Osteoblast (primary cell): ENCODE measurements at regions not wholly inside any gene's neighbourhood (a gene's known extent, or its start where the extent isn't known, plus 50 kb on each side); places are given as distances from the start of the nearest gene placed in this dataset.

Experiments used
- DNase-seq: peaks from one replicate; pipeline ENCODE4 v3.0.0; 2011; ENCODE audit warnings: low spot score, mixed read lengths; ENCODE audit not compliant: insufficient read length; ENCODE audit errors: missing footprints
- H2AFZ ChIP-seq: 2 replicates; pipeline ENCODE4 v1.6.0; 2011; ENCODE audit warnings: mild to moderate bottlenecking, low read length
- H3K27ac ChIP-seq: 2 replicates; pipeline ENCODE4 v1.5.1; 2011; ENCODE audit warnings: mild to moderate bottlenecking, low read depth, low read length, moderate library complexity
- H3K27me3 ChIP-seq: 2 replicates; pipeline ENCODE4 v1.6.0; 2012; ENCODE audit warnings: mild to moderate bottlenecking, control low read depth, inconsistent platforms, low read length, moderate library complexity; ENCODE audit not compliant: insufficient read depth
- H3K36me3 ChIP-seq: 2 replicates; pipeline ENCODE4 v1.5.1; 2011; ENCODE audit warnings: mild to moderate bottlenecking, low read length, control low read depth, moderate library complexity; ENCODE audit not compliant: insufficient read depth
- H3K4me1 ChIP-seq: 2 replicates; pipeline ENCODE4 v1.5.1; 2011; ENCODE audit warnings: mild to moderate bottlenecking, low read length, control low read depth, moderate library complexity; ENCODE audit not compliant: insufficient read depth
- H3K4me2 ChIP-seq: 2 replicates; pipeline ENCODE4 v1.6.0; 2011; ENCODE audit warnings: mild to moderate bottlenecking, low read length; ENCODE audit not compliant: insufficient read depth
- H3K4me3 ChIP-seq: fragments of 200-600 bp; sonication (generic); 3 replicates; pipeline ENCODE4 v1.5.1; 2012; ENCODE audit warnings: mild to moderate bottlenecking, low read length, inconsistent platforms; ENCODE audit not compliant: insufficient read depth
- H3K79me2 ChIP-seq: 2 replicates; pipeline ENCODE4 v1.6.0; 2012; ENCODE audit warnings: mild to moderate bottlenecking, low read length, control low read depth, inconsistent platforms; ENCODE audit not compliant: insufficient read depth
- H3K9me3 ChIP-seq: 2 replicates; pipeline ENCODE4 v1.5.1; 2011; ENCODE audit warnings: low read depth, low read length, control low read depth
- H4K20me1 ChIP-seq: 2 replicates; pipeline ENCODE4 v1.6.0; 2012; ENCODE audit warnings: mild to moderate bottlenecking, low read length, control low read depth; ENCODE audit not compliant: insufficient read depth
- TF ChIP-seq, protein P1 (sequence below): IDR thresholded peaks from 2 replicates; pipeline ENCODE4 v1.5.1; 2011; ENCODE audit warnings: mild to moderate bottlenecking, low read depth, low read length, moderate library complexity; ENCODE audit errors: extremely low read depth

DNA sequence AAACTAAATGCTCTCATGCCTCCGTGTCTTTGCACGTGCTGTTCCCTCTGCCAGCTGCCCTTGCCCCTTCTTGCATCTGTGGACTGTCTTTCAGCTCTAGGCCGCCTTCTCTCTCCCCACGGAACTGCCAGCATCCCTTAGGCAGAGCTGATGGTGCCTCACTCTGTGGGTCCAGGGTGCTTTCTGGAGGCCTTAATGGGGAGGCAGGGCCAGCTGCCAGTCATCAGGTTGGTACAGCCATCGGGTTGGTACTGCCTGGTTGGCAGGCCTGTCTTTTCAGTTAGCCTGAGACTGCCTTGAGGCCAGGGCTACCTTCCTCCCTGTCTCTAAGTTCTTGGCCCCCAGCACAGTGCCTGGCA lies 61.4 kb upstream of the TARBP1 start:
- Histone ChIP-seq H2AFZ (no peak overlapping the region), H3K4me2 (no peak overlapping the region), H3K79me2 (no peaks in the 10 kb centered on the region), H4K20me1 (no peaks in the 10 kb centered on the region), H3K36me3 (no peaks in the 10 kb centered on the region), H3K9me3 (no peaks in the 10 kb centered on the region), H3K4me1 (peaks cover 27% of the 10 kb centered on the region), H3K27me3 (no peaks in the 10 kb centered on the region), H3K4me3 (no peak overlapping the region), H3K27ac (no peak overlapping the region)
- no peak for DNase-seq
- TF ChIP-seq, protein P1, sequence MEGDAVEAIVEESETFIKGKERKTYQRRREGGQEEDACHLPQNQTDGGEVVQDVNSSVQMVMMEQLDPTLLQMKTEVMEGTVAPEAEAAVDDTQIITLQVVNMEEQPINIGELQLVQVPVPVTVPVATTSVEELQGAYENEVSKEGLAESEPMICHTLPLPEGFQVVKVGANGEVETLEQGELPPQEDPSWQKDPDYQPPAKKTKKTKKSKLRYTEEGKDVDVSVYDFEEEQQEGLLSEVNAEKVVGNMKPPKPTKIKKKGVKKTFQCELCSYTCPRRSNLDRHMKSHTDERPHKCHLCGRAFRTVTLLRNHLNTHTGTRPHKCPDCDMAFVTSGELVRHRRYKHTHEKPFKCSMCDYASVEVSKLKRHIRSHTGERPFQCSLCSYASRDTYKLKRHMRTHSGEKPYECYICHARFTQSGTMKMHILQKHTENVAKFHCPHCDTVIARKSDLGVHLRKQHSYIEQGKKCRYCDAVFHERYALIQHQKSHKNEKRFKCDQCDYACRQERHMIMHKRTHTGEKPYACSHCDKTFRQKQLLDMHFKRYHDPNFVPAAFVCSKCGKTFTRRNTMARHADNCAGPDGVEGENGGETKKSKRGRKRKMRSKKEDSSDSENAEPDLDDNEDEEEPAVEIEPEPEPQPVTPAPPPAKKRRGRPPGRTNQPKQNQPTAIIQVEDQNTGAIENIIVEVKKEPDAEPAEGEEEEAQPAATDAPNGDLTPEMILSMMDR, result no peak

DNA sequence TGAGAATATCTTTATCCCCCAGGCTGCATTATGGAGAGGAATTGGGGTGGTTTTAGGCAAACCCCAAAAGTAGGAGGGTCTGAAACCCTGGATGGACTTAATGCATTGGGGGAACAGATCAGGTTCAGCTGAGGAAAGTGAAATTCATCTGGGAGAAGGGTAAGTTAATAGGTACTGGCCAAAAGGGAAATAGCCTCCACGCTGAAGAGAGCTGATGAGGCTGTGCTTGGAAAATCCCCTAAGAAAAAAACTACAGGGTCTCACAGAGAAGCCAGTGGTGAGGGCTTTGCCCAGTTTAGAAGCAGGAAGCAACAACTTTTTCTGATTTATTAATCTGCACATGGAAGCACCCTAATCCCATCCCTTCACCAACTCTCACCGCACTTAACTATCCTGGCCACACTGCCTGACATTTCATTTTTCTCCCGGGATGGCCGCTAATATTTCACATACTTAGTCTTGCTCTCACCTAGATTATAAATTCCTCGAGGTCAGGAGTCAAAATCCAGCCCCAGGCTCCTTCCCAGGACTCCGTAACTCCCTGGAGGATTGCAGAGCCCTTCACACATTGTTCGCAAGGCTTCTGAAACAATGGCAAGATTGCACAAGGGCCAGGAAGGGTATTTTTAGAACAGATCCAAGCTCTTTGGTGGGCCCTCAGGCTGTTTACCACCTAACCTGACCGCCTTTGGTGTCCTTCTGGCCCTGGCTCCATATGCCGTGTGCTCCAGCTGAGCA lies 60.9 kb upstream of the TARBP1 start:
- H3K9me3 ChIP-seq, result no peaks in the 10 kb centered on the region
- no peak overlapping the region for H3K27ac ChIP-seq
- H3K36me3 ChIP-seq, result no peaks in the 10 kb centered on the region
- no peak overlapping the region for H2AFZ ChIP-seq
- no peaks in the 10 kb centered on the region for H3K79me2 ChIP-seq
- no peak overlapping the region for H3K4me2 ChIP-seq
- no peaks in the 10 kb centered on the region for H4K20me1 ChIP-seq
- TF ChIP-seq, protein P1, result no peak
- H3K27me3 ChIP-seq, result no peaks in the 10 kb centered on the region
- H3K4me1 ChIP-seq, result peaks cover 30% of the 10 kb centered on the region
- H3K4me3 ChIP-seq, result no peak overlapping the region
- no peak for DNase-seq

DNA sequence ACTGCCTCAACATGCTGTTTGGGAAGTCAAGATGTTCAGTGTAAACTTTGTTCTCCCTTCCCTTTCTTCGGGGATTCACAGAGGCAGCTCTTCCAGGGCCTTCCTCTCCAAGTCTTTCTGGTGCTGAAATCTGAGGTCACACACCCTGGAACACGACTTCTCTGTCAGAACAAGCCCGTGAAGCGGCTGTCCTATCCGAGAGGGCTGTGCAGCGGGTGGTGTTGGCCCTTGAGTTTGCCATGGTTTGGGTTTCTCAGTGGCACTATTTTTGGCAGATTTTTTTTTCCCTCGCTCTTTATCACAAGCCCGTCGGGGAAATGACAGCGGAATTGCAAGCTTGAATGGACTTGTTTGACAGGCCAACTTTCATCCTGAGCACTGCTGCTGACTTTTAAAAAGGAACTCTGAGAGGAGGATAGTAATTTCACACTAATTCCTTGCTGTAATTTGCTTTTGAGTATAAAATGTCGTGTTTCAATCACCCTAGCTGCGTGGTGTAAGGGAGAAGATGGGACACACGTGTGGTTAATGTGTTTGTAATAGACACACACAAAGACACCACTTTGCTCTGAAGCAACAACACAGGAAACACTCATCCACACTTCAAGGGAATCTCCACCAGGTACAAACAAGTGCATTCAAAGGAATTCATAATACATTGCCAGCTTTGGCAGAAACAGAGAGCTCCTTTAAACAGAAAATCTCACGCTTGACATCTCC lies 60.1 kb upstream of the TARBP1 start:
- Histone ChIP-seq H3K27ac (no peak overlapping the region), H3K9me3 (no peaks in the 10 kb centered on the region), H3K36me3 (no peaks in the 10 kb centered on the region), H2AFZ (no peak overlapping the region), H3K4me3 (no peak overlapping the region), H3K4me1 (peaks cover 32% of the 10 kb centered on the region), H3K79me2 (no peaks in the 10 kb centered on the region), H4K20me1 (no peaks in the 10 kb centered on the region), H3K4me2 (no peak overlapping the region), H3K27me3 (no peaks in the 10 kb centered on the region)
- no peak for DNase-seq
- TF ChIP-seq, protein P1, result no peak

DNA sequence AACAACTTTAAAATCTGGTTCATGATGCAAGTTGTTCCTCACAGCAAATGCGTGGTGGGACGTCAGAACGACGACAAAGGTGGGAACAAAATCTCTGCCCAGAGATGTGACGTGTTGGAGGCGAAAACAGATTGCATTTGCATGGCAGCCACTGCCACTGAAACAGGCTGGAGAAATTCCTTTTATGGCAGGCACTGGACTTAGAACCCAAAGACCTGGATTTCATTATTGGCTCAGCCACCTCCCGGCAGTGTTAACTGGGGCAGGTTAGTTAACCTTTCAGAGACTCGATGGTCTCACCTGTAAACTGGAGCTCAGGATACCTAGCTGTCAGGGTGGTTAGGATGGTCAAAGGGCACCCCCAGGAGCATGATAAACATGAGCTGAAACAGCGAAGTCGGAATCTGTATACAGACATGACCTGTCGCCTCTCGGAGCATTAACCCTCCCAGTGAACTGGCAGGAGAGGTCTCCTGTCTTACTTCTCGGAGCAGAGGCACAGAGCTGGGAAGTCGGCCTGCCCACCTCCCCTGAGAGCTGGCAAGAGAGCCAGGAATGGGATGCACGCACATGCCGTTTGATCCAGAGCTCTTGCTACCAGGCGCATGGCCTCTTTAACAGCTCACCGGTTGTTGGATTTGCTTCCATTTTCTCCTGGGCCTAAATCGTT lies 59.2 kb upstream of the TARBP1 start:
- Histone ChIP-seq H3K36me3 (no peaks in the 10 kb centered on the region), H3K27me3 (no peaks in the 10 kb centered on the region), H3K79me2 (no peaks in the 10 kb centered on the region), H4K20me1 (no peaks in the 10 kb centered on the region), H3K4me1 (peaks cover 35% of the 10 kb centered on the region), H3K9me3 (no peaks in the 10 kb centered on the region), H3K4me3 (no peak overlapping the region), H3K27ac (no peak overlapping the region), H3K4me2 (no peak overlapping the region), H2AFZ (no peak overlapping the region)
- TF ChIP-seq, protein P1, result no peak
- no peak for DNase-seq
